Liver (tissue), 8 donors: ENCODE measurements at regions not wholly inside any gene's neighbourhood (a gene's known extent, or its start where the extent isn't known, plus 50 kb on each side); places are given as distances from the start of the nearest gene placed in this dataset.

ENCODE experiments used
- DNase-seq: peaks from one replicate; pipeline ENCODE4 v3.0.0-alpha.2; 2017; ENCODE audit warnings: low spot score
- H3K27ac ChIP-seq, 2 donors: one replicate each; pipeline ENCODE4 v1.7.0; 2013; ENCODE audit warnings: inconsistent platforms in 2 of 2, low read length in 2 of 2, control low read depth in 1 of 2, low read depth in 1 of 2, mild to moderate bottlenecking in 1 of 2
- H3K27me3 ChIP-seq, 4 donors: one replicate each; pipeline versions ENCODE4 v1.6.1 to v1.7.0; 2013; ENCODE audit warnings: low read length in 3 of 4, inconsistent platforms in 1 of 4, mild to moderate bottlenecking in 1 of 4, moderate library complexity in 1 of 4; ENCODE audit not compliant: control insufficient read depth in 4 of 4, insufficient read depth in 4 of 4
- H3K36me3 ChIP-seq, 4 donors: one replicate each; pipeline versions ENCODE4 v1.6.1 to v1.7.0; 2013; ENCODE audit warnings: low read length in 3 of 4, mild to moderate bottlenecking in 3 of 4, low read depth in 1 of 4, moderate library complexity in 1 of 4; ENCODE audit not compliant: control insufficient read depth in 4 of 4, insufficient read depth in 3 of 4
- H3K4me1 ChIP-seq, 4 donors: one replicate each; pipeline versions ENCODE4 v1.6.1 to v1.7.0; 2013; ENCODE audit warnings: low read length in 3 of 4, mild to moderate bottlenecking in 3 of 4, moderate library complexity in 1 of 4; ENCODE audit not compliant: control insufficient read depth in 4 of 4, insufficient read depth in 4 of 4
- H3K4me3 ChIP-seq, 3 donors: one replicate each; pipeline versions ENCODE4 v1.6.1 to v1.7.0; 2013; ENCODE audit warnings: low read length in 3 of 3, control low read depth in 1 of 3, low read depth in 1 of 3, mild to moderate bottlenecking in 1 of 3
- H3K9ac ChIP-seq, 2 donors: one replicate each; pipeline ENCODE4 v1.7.0; 2013; ENCODE audit warnings: low read length in 2 of 2, mild to moderate bottlenecking in 2 of 2, moderate library complexity in 2 of 2, control low read depth in 1 of 2, low read depth in 1 of 2
- H3K9me3 ChIP-seq, 4 donors: one replicate each; pipeline versions ENCODE4 v1.6.1 to v1.7.0; 2013; ENCODE audit warnings: low read length in 3 of 4; ENCODE audit not compliant: control insufficient read depth in 4 of 4
- EGR1 ChIP-seq, 2 donors: IDR thresholded peaks; 2 replicates each; pipeline ENCODE4 v1.6.1; 2016 to 2018; ENCODE audit warnings: antibody characterized with exemption in 2 of 2, low read depth in 2 of 2
- FOXA1 ChIP-seq: IDR thresholded peaks from 2 replicates; pipeline ENCODE4 v1.6.1; 2016; ENCODE audit warnings: antibody characterized with exemption
- FOXA2 ChIP-seq: IDR thresholded peaks from 2 replicates; pipeline ENCODE4 v1.6.1; 2016; ENCODE audit warnings: antibody characterized with exemption
- GABPA ChIP-seq, 2 donors: IDR thresholded peaks in 1 of 2; conservative IDR thresholded peaks in 1 of 2; 2 replicates each; pipeline ENCODE4 v1.6.1; 2016; ENCODE audit warnings: antibody characterized with exemption in 2 of 2, mild to moderate bottlenecking in 1 of 2, moderate library complexity in 1 of 2
- HNF4A ChIP-seq, 2 donors: conservative IDR thresholded peaks; 2 replicates each; pipeline ENCODE4 v1.6.1; 2016; ENCODE audit warnings: antibody characterized with exemption in 2 of 2, mild to moderate bottlenecking in 2 of 2
- HNF4G ChIP-seq: IDR thresholded peaks from 2 replicates; pipeline ENCODE4 v1.6.1; 2016; ENCODE audit warnings: antibody characterized with exemption
- JUND ChIP-seq, 2 donors: IDR thresholded peaks; 2 replicates each; pipeline ENCODE4 v1.6.1; 2016; ENCODE audit warnings: antibody characterized with exemption in 2 of 2
- MAX ChIP-seq: IDR thresholded peaks from 2 replicates; pipeline ENCODE4 v1.6.1; 2016; ENCODE audit warnings: antibody characterized with exemption
- NR2F2 ChIP-seq: IDR thresholded peaks from 2 replicates; pipeline ENCODE4 v1.6.1; 2016; ENCODE audit warnings: antibody characterized with exemption
- RAD21 ChIP-seq, 2 donors: IDR thresholded peaks; 2 replicates each; pipeline ENCODE4 v1.6.1; 2016; ENCODE audit warnings: antibody characterized with exemption in 2 of 2, mild to moderate bottlenecking in 2 of 2
- SP1 ChIP-seq: IDR thresholded peaks from 2 replicates; pipeline ENCODE4 v1.6.1; 2018; ENCODE audit warnings: antibody characterized with exemption, mild to moderate bottlenecking
- TAF1 ChIP-seq: conservative IDR thresholded peaks from 2 replicates; pipeline ENCODE4 v1.6.1; 2016; ENCODE audit warnings: antibody characterized with exemption, mild to moderate bottlenecking
- YY1 ChIP-seq: IDR thresholded peaks from 2 replicates; pipeline ENCODE4 v1.6.1; 2016; ENCODE audit warnings: antibody characterized with exemption, mild to moderate bottlenecking
- ZBTB33 ChIP-seq: IDR thresholded peaks from 2 replicates; pipeline ENCODE4 v1.6.1; 2016; ENCODE audit warnings: antibody characterized with exemption
- WGBS: extraction: QIAGEN DNeasy Blood & Tissue Kit; methylation state at CpG from one replicate; pipeline ENCODE4 v1.1.7; 2013; 5-methylcytosine and 5-hydroxymethylcytosine counted together
- TF ChIP-seq, protein P1 (sequence below): IDR thresholded peaks from 2 replicates; pipeline ENCODE4 v1.6.1; 2016; ENCODE audit warnings: antibody characterized with exemption, mild to moderate bottlenecking
- TF ChIP-seq, protein P2 (sequence below): fragments of 150-350 bp; IDR thresholded peaks from 2 replicates; pipeline ENCODE4 v1.5.1; 2017; ENCODE audit warnings: improper control_type of control experiment, low read depth, low read length; ENCODE audit not compliant: missing input control
- TF ChIP-seq, protein P3 (sequence below): IDR thresholded peaks from 2 replicates; pipeline ENCODE4 v1.6.1; 2016; ENCODE audit warnings: antibody characterized with exemption
- donor health status: healthy.
- donor health status: healthy.
- donor health status: healthy.
- donor health status: healthy.
- donor health status: healthy.

GRCh38 chr6:164347455-164347854 is 932.9 kb downstream of the QKI start:
- 69% methylated on average over 2 of the region's 2 CpGs for WGBS
- Histone ChIP-seq H3K4me3 (no peak overlapping the region), H3K27ac (no peak overlapping the region), H3K36me3 (no peaks in the 10 kb centered on the region), H3K4me1 (no peaks in the 10 kb centered on the region), H3K27me3 (no peaks in the 10 kb centered on the region), H3K9me3 (no peaks in the 10 kb centered on the region), H3K9ac (no peak overlapping the region)
- TF ChIP-seq FOXA1 (no peak), RAD21 (IDR thresholded peaks at IDR 0.05) (no peak), GABPA (IDR thresholded peaks at IDR 0.05 in 1 of 2, conservative IDR thresholded peaks at IDR 0.05 in 1 of 2) (no peak), SP1 (no peak), FOXA2 (no peak), MAX (no peak), YY1 (no peak), EGR1 (IDR thresholded peaks at IDR 0.05; ENCODE audit: low read depth in 2 of 2) (no peak), TAF1 (no peak), HNF4G (no peak), ZBTB33 (no peak), HNF4A (conservative IDR thresholded peaks at IDR 0.05) (no peak), NR2F2 (no peak)
- TF ChIP-seq, protein P1, sequence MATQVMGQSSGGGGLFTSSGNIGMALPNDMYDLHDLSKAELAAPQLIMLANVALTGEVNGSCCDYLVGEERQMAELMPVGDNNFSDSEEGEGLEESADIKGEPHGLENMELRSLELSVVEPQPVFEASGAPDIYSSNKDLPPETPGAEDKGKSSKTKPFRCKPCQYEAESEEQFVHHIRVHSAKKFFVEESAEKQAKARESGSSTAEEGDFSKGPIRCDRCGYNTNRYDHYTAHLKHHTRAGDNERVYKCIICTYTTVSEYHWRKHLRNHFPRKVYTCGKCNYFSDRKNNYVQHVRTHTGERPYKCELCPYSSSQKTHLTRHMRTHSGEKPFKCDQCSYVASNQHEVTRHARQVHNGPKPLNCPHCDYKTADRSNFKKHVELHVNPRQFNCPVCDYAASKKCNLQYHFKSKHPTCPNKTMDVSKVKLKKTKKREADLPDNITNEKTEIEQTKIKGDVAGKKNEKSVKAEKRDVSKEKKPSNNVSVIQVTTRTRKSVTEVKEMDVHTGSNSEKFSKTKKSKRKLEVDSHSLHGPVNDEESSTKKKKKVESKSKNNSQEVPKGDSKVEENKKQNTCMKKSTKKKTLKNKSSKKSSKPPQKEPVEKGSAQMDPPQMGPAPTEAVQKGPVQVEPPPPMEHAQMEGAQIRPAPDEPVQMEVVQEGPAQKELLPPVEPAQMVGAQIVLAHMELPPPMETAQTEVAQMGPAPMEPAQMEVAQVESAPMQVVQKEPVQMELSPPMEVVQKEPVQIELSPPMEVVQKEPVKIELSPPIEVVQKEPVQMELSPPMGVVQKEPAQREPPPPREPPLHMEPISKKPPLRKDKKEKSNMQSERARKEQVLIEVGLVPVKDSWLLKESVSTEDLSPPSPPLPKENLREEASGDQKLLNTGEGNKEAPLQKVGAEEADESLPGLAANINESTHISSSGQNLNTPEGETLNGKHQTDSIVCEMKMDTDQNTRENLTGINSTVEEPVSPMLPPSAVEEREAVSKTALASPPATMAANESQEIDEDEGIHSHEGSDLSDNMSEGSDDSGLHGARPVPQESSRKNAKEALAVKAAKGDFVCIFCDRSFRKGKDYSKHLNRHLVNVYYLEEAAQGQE, result no peak
- TF ChIP-seq, protein P2, sequence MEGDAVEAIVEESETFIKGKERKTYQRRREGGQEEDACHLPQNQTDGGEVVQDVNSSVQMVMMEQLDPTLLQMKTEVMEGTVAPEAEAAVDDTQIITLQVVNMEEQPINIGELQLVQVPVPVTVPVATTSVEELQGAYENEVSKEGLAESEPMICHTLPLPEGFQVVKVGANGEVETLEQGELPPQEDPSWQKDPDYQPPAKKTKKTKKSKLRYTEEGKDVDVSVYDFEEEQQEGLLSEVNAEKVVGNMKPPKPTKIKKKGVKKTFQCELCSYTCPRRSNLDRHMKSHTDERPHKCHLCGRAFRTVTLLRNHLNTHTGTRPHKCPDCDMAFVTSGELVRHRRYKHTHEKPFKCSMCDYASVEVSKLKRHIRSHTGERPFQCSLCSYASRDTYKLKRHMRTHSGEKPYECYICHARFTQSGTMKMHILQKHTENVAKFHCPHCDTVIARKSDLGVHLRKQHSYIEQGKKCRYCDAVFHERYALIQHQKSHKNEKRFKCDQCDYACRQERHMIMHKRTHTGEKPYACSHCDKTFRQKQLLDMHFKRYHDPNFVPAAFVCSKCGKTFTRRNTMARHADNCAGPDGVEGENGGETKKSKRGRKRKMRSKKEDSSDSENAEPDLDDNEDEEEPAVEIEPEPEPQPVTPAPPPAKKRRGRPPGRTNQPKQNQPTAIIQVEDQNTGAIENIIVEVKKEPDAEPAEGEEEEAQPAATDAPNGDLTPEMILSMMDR, result no peak
- TF ChIP-seq, protein P3, sequence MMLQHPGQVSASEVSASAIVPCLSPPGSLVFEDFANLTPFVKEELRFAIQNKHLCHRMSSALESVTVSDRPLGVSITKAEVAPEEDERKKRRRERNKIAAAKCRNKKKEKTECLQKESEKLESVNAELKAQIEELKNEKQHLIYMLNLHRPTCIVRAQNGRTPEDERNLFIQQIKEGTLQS, result no peak
- no peak for DNase-seq

GRCh38 chr6:164346631-164347030 is 932.1 kb downstream of the QKI start:
- TF ChIP-seq, protein P2, result no peak
- TF ChIP-seq JUND (IDR thresholded peaks at IDR 0.05) (no peak), NR2F2 (no peak)
- H3K36me3 ChIP-seq, result no peaks in the 10 kb centered on the region
- H3K27ac ChIP-seq, result no peak overlapping the region
- DNase-seq, result no peak
- no peak overlapping the region for H3K9ac ChIP-seq
- H3K4me1 ChIP-seq, result no peaks in the 10 kb centered on the region
- no peaks in the 10 kb centered on the region for H3K9me3 ChIP-seq
- no peak overlapping the region for H3K4me3 ChIP-seq
- no peaks in the 10 kb centered on the region for H3K27me3 ChIP-seq
